ENCODE measurements at regions not wholly inside any gene's neighbourhood (a gene's known extent, or its start where the extent isn't known, plus 50 kb on each side); places are given as distances from the start of the nearest gene placed in this dataset.

DNA sequence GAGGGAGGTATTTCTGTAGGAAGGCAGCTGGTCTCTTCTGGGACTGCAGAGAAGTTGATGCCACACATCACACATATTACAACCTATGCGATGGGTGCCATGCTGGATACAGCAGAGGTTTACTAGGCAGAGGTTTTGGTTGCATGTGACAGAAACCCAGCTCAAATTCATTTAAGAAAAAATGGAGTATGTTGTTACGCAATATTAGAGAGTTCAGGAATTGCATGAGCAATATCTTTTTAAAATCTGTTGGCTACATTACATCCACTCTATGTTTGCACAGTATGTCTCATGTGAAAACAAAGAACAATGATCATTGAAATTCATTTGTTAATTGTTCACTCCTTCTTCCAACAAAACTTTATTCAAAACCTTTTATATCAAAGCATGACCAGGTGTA, 425.2 kb downstream of the RWDD3 start:
- FAIRE-seq (no peak), DNase-seq (ENCODE audit: low read depth, low spot score) (no peak)
- no peak overlapping the region for H2AFZ ChIP-seq (ENCODE audit: control insufficient read depth, low read length)
- no peak for TF ChIP-seq EZH2 (IDR thresholded peaks at IDR 0.05; ENCODE audit: low read length)
- TF ChIP-seq, protein P1, sequence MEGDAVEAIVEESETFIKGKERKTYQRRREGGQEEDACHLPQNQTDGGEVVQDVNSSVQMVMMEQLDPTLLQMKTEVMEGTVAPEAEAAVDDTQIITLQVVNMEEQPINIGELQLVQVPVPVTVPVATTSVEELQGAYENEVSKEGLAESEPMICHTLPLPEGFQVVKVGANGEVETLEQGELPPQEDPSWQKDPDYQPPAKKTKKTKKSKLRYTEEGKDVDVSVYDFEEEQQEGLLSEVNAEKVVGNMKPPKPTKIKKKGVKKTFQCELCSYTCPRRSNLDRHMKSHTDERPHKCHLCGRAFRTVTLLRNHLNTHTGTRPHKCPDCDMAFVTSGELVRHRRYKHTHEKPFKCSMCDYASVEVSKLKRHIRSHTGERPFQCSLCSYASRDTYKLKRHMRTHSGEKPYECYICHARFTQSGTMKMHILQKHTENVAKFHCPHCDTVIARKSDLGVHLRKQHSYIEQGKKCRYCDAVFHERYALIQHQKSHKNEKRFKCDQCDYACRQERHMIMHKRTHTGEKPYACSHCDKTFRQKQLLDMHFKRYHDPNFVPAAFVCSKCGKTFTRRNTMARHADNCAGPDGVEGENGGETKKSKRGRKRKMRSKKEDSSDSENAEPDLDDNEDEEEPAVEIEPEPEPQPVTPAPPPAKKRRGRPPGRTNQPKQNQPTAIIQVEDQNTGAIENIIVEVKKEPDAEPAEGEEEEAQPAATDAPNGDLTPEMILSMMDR (optimal IDR thresholded peaks at IDR 0.05 in 1 of 3, IDR thresholded peaks at IDR 0.05 in 1 of 3, conservative IDR thresholded peaks at IDR 0.05 in 1 of 3; ENCODE audit: extremely low read depth in 1 of 3, insufficient read depth in 2 of 3, low read length in 3 of 3) = no peak
- dilution Hi-C loops (cut with MboI; ENCODE audit: extremely low pct_ligation_motif_present, low sequenced_read_pairs) = no loop called here
- H3K4me2 ChIP-seq (ENCODE audit: control insufficient read depth, extremely low read depth, insufficient read depth, low read depth, low read length) = no peak overlapping the region
- H3K9me3 ChIP-seq (ENCODE audit: control insufficient read depth, low read depth, low read length) = no peaks in the 10 kb centered on the region
- H3K9ac ChIP-seq (ENCODE audit: control insufficient read depth, extremely low read depth, insufficient read depth, low read length) = no peak overlapping the region
- no peaks in the 10 kb centered on the region for H3K27me3 ChIP-seq (ENCODE audit: control insufficient read depth, extremely low read depth, insufficient read depth, low read length)
- H3K4me1 ChIP-seq (ENCODE audit: control insufficient read depth, extremely low read depth, insufficient read depth, low read length) = no peaks in the 10 kb centered on the region
- H4K20me1 ChIP-seq (ENCODE audit: control insufficient read depth, extremely low read depth, insufficient read depth, low read length) = no peaks in the 10 kb centered on the region
- no peak overlapping the region for H3K27ac ChIP-seq (ENCODE audit: control insufficient read depth, insufficient read depth, low read length)
- no peaks in the 10 kb centered on the region for H3K9me1 ChIP-seq (ENCODE audit: control insufficient read depth, extremely low read depth, insufficient read depth, low read length)
- no peaks in the 10 kb centered on the region for H3K79me2 ChIP-seq (ENCODE audit: control insufficient read depth, insufficient read depth, low read length)
- no peak overlapping the region for H3K4me3 ChIP-seq (ENCODE audit: control insufficient read depth in 2 of 3, extremely low read depth in 1 of 3, insufficient read depth in 2 of 3, low read depth in 1 of 3, low read length in 3 of 3)
- H3K36me3 ChIP-seq (ENCODE audit: control insufficient read depth in 2 of 2, extremely low read depth in 1 of 2, insufficient read depth in 2 of 2, low read length in 2 of 2) = no peaks in the 10 kb centered on the region

DNA sequence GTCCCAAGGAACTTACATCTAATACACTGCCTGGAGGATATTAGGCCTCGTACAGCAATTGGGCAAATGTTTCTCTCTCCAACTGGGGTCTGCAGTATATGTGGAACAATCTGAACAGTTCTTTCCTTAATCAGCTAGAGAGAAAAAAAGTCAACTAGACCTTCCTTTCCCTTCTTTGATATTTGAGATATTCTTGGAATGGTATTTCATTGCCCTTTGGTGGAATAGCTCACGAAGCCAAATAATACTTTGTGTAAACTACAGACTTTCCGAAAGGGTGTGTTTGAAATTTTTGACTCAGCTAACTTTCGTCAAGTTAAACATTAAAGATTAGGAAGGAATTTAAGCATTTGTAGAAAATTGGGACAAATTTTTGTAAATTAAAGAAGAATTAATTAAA, 425.6 kb downstream of the RWDD3 start:
- H3K79me2 ChIP-seq (ENCODE audit: control insufficient read depth, insufficient read depth, low read length) = no peaks in the 10 kb centered on the region
- no peak overlapping the region for H3K27ac ChIP-seq (ENCODE audit: control insufficient read depth, insufficient read depth, low read length)
- no peaks in the 10 kb centered on the region for H3K36me3 ChIP-seq (ENCODE audit: control insufficient read depth in 2 of 2, extremely low read depth in 1 of 2, insufficient read depth in 2 of 2, low read length in 2 of 2)
- no peak overlapping the region for H3K4me2 ChIP-seq (ENCODE audit: control insufficient read depth, extremely low read depth, insufficient read depth, low read depth, low read length)
- dilution Hi-C loops (cut with MboI; ENCODE audit: extremely low pct_ligation_motif_present, low sequenced_read_pairs) = no loop called here
- H3K9me3 ChIP-seq (ENCODE audit: control insufficient read depth, low read depth, low read length) = no peaks in the 10 kb centered on the region
- no peak overlapping the region for H3K9ac ChIP-seq (ENCODE audit: control insufficient read depth, extremely low read depth, insufficient read depth, low read length)
- FAIRE-seq (no peak), DNase-seq (ENCODE audit: low read depth, low spot score) (no peak)
- TF ChIP-seq EZH2 (IDR thresholded peaks at IDR 0.05; ENCODE audit: low read length) = no peak
- TF ChIP-seq, protein P1 (optimal IDR thresholded peaks at IDR 0.05 in 1 of 3, IDR thresholded peaks at IDR 0.05 in 1 of 3, conservative IDR thresholded peaks at IDR 0.05 in 1 of 3; ENCODE audit: extremely low read depth in 1 of 3, insufficient read depth in 2 of 3, low read length in 3 of 3) = no peak
- H3K27me3 ChIP-seq (ENCODE audit: control insufficient read depth, extremely low read depth, insufficient read depth, low read length) = no peaks in the 10 kb centered on the region
- H3K9me1 ChIP-seq (ENCODE audit: control insufficient read depth, extremely low read depth, insufficient read depth, low read length) = no peaks in the 10 kb centered on the region
- H3K4me3 ChIP-seq (ENCODE audit: control insufficient read depth in 2 of 3, extremely low read depth in 1 of 3, insufficient read depth in 2 of 3, low read depth in 1 of 3, low read length in 3 of 3) = no peak overlapping the region
- no peak overlapping the region for H2AFZ ChIP-seq (ENCODE audit: control insufficient read depth, low read length)
- no peaks in the 10 kb centered on the region for H3K4me1 ChIP-seq (ENCODE audit: control insufficient read depth, extremely low read depth, insufficient read depth, low read length)
- H4K20me1 ChIP-seq (ENCODE audit: control insufficient read depth, extremely low read depth, insufficient read depth, low read length) = no peaks in the 10 kb centered on the region

Measured in keratinocyte (primary cell).